Breast epithelium (tissue), 3 donors: ENCODE measurements at regions not wholly inside any gene's neighbourhood (a gene's known extent, or its start where the extent isn't known, plus 50 kb on each side); places are given as distances from the start of the nearest gene placed in this dataset.

Experiments
- CTCF ChIP-seq, 3 donors: fragments of 450-650 bp; IDR thresholded peaks; one replicate each; pipeline ENCODE4 v1.5.1; 2016 to 2017; ENCODE audit warnings: antibody characterized with exemption in 3 of 3, mild to moderate bottlenecking in 3 of 3, moderate library complexity in 3 of 3
- POLR2AphosphoS5 ChIP-seq, 3 donors: sonication (generic); formaldehyde crosslinking; IDR thresholded peaks; one replicate each; pipeline ENCODE4 v1.6.1; 2017; ENCODE audit warnings: antibody characterized with exemption in 3 of 3

DNA sequence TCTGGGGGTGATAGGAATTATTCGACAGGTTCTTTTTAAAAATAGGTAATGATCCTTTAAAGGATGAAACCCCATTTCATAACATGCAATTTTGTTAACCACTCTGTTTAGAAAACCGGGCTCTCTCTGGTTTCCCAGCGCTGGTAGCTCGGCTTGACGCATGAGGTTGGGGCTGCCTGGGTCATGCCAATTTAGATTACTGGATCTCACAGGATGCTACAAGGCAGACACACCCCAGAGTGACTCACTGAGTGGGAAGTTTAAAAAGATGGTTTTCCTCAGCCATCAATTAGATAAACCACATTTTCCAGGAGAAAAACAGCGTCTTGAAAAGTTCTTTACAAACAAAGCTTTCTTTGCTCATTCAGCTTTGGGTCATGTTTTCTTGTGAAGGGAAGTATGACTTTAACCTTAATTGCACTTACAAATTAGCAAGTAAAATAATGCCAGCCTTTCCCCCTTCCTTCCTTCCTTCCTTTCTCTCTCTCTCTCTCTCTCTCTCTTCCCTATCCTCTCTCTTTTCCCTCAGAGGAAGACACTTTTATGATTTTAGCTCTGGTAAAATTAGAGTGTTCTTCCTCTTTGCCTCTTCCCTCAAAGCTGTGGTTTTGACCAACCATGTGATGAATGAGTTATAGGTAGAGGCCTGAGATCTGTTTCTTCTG is 99.8 kb downstream of the EPDR1 start:
- no peak for TF ChIP-seq POLR2AphosphoS5 (IDR thresholded peaks at IDR 0.05)
- TF ChIP-seq CTCF (IDR thresholded peaks at IDR 0.05), result no peak
